ENCODE measurements at regions not wholly inside any gene's neighbourhood (a gene's known extent, or its start where the extent isn't known, plus 50 kb on each side); places are given as distances from the start of the nearest gene placed in this dataset.

DNA sequence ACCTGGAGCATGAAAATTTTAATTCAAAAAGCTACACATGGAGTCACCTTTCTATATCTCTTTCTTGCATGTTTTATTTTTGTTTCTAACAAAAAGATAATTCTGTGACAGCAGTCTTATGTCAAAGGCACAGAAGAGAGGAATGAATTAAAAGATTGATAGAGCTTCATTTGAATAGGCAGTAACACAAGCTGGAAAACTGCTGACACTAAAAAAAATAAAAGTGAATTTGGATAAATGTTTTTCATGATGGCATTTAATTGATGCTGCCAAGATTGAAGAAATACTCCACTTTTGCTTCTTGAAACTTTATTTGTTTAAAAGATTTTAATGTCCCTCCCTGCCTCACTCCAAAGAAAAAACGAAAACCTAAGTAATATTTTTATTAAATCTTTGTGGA, 887.4 kb downstream of the PLA2G4A start:
- TF ChIP-seq, protein P1, sequence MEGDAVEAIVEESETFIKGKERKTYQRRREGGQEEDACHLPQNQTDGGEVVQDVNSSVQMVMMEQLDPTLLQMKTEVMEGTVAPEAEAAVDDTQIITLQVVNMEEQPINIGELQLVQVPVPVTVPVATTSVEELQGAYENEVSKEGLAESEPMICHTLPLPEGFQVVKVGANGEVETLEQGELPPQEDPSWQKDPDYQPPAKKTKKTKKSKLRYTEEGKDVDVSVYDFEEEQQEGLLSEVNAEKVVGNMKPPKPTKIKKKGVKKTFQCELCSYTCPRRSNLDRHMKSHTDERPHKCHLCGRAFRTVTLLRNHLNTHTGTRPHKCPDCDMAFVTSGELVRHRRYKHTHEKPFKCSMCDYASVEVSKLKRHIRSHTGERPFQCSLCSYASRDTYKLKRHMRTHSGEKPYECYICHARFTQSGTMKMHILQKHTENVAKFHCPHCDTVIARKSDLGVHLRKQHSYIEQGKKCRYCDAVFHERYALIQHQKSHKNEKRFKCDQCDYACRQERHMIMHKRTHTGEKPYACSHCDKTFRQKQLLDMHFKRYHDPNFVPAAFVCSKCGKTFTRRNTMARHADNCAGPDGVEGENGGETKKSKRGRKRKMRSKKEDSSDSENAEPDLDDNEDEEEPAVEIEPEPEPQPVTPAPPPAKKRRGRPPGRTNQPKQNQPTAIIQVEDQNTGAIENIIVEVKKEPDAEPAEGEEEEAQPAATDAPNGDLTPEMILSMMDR (IDR thresholded peaks at IDR 0.05): no peak
- no peak for TF ChIP-seq POLR2A (IDR thresholded peaks at IDR 0.05)
